GM23338 (cell line): ENCODE measurements at regions not wholly inside any gene's neighbourhood (a gene's known extent, or its start where the extent isn't known, plus 50 kb on each side); places are given as distances from the start of the nearest gene placed in this dataset.

Source experiments
- ATAC-seq: fragments of 200-7000 bp; cut with Tn5 transposase; 3 replicates; pipeline ENCODE4 v1.9.1; 2020
- DNase-seq: peaks from one replicate; pipeline ENCODE4 v3.0.0-alpha.2; 2015; ENCODE audit warnings: low spot score
- H2AFZ ChIP-seq: fragments of 200-600 bp; sonication (generic); 2 replicates; pipeline ENCODE4 v1.8.0; 2016; ENCODE audit warnings: antibody characterized with exemption, mild to moderate bottlenecking, moderate library complexity
- H3F3A ChIP-seq: fragments of 200-600 bp; sonication (generic); replicated peaks from 2 replicates; pipeline ENCODE4 v1.8.0; 2017; ENCODE audit warnings: antibody characterized with exemption, mixed run types, low read depth
- H3K27ac ChIP-seq: fragments of 200-600 bp; sonication (generic); 2 replicates; pipeline ENCODE4 v1.6.1; 2016; ENCODE audit warnings: low read depth
- H3K27me3 ChIP-seq: fragments of 200-600 bp; sonication (generic); 2 replicates; pipeline ENCODE4 v1.8.0; 2016; ENCODE audit warnings: mild to moderate bottlenecking, mixed run types, moderate library complexity; ENCODE audit not compliant: insufficient read depth
- H3K36me3 ChIP-seq: fragments of 200-600 bp; sonication (generic); 2 replicates; pipeline ENCODE4 v1.8.0; 2016; ENCODE audit warnings: mild to moderate bottlenecking; ENCODE audit not compliant: insufficient read depth
- H3K4me1 ChIP-seq: fragments of 200-600 bp; sonication (generic); 2 replicates; pipeline ENCODE4 v1.8.0; 2016; ENCODE audit warnings: mild to moderate bottlenecking, moderate library complexity; ENCODE audit not compliant: insufficient read depth
- H3K4me2 ChIP-seq: fragments of 200-600 bp; sonication (generic); 2 replicates; pipeline ENCODE4 v1.7.1; 2017; ENCODE audit warnings: mixed run types
- H3K4me3 ChIP-seq: fragments of 200-600 bp; sonication (generic); 2 replicates; pipeline ENCODE4 v1.6.1; 2016; ENCODE audit warnings: mixed run types
- H3K79me2 ChIP-seq: fragments of 200-600 bp; sonication (generic); replicated peaks from 2 replicates; pipeline ENCODE4 v1.8.0; 2017; ENCODE audit warnings: mild to moderate bottlenecking; ENCODE audit not compliant: insufficient read depth
- H3K9me2 ChIP-seq: fragments of 200-600 bp; sonication (generic); 2 replicates; pipeline ENCODE4 v1.8.0; 2017; ENCODE audit not compliant: insufficient read depth
- H4K20me1 ChIP-seq: fragments of 200-600 bp; sonication (generic); replicated peaks from 2 replicates; pipeline ENCODE4 v1.8.0; 2017; ENCODE audit warnings: mild to moderate bottlenecking; ENCODE audit not compliant: insufficient read depth
- H3K27ac Mint-ChIP-seq: 2 replicates; pipeline ENCODE4 v1.8.0; 2020; ENCODE audit warnings: inconsistent platforms, mild to moderate bottlenecking, moderate library complexity, mixed read lengths
- H3K27me3 Mint-ChIP-seq: 3 replicates; pipeline ENCODE4 v1.8.0; 2022; ENCODE audit warnings: low read depth, mild to moderate bottlenecking, moderate library complexity, mixed read lengths, inconsistent platforms; ENCODE audit not compliant: insufficient read depth, poor library complexity
- H3K36me3 Mint-ChIP-seq: 3 replicates; pipeline ENCODE4 v1.8.0; 2021; ENCODE audit warnings: low read depth, mild to moderate bottlenecking, inconsistent platforms, moderate library complexity, mixed read lengths
- H3K4me1 Mint-ChIP-seq: 3 replicates; pipeline ENCODE4 v1.8.0; 2020; ENCODE audit warnings: mild to moderate bottlenecking, inconsistent platforms, mixed read lengths
- H3K4me3 Mint-ChIP-seq: 3 replicates; pipeline ENCODE4 v1.8.0; 2021; ENCODE audit warnings: moderate library complexity, mild to moderate bottlenecking, inconsistent platforms, mixed read lengths
- H3K9me3 Mint-ChIP-seq: 3 replicates; pipeline ENCODE4 v1.8.0; 2020; ENCODE audit warnings: moderate library complexity, mild to moderate bottlenecking, inconsistent platforms, mixed read lengths
- CTCF ChIP-seq, 2 experiments: fragments of 200-600 bp in 1 of 2; sonication (generic) in 1 of 2; conservative IDR thresholded peaks; 2 replicates each; pipeline versions ENCODE4 v1.5.1 to v1.6.1; 2016 to 2017; ENCODE audit warnings: antibody characterized with exemption in 2 of 2, low read depth in 2 of 2, mild to moderate bottlenecking in 2 of 2, moderate library complexity in 1 of 2
- NANOG ChIP-seq: IDR thresholded peaks from 2 replicates; pipeline ENCODE4 v1.6.1; 2016; ENCODE audit warnings: antibody characterized with exemption, borderline replicate concordance
- REST ChIP-seq: IDR thresholded peaks from one replicate; pipeline ENCODE4 v1.6.1; 2018; ENCODE audit warnings: antibody characterized with exemption; ENCODE audit not compliant: unreplicated experiment
- STAT1 ChIP-seq: IDR thresholded peaks from one replicate; pipeline ENCODE4 v1.6.1; 2016; ENCODE audit warnings: antibody characterized with exemption; ENCODE audit not compliant: unreplicated experiment
- ZNF331 ChIP-seq: fragments of 250-450 bp; sonication (Bioruptor Pico); IDR thresholded peaks from 2 replicates; pipeline ENCODE4 v1.5.0; 2020; ENCODE audit warnings: low read depth, mild to moderate bottlenecking, moderate library complexity
- TF ChIP-seq, protein P1 (sequence below): IDR thresholded peaks from 2 replicates; pipeline ENCODE4 v1.6.1; 2016; ENCODE audit warnings: antibody characterized with exemption

- H3K36me3 Mint-ChIP-seq = no peaks in the 10 kb centered on the region
These were observed 184.0 kb downstream of the SCG2 start for GRCh38 chr2:223418131-223418530.

More at GRCh38 chr2:223418131-223418530, 184.0 kb downstream of the SCG2 start:
- H3K9me2 ChIP-seq = no peaks in the 10 kb centered on the region
- H3F3A ChIP-seq = no peaks in the 10 kb centered on the region
- no peaks in the 10 kb centered on the region for H3K79me2 ChIP-seq
- DNase-seq (no peak), ATAC-seq (no peak)
- no peak overlapping the region for H2AFZ ChIP-seq
- H3K27ac Mint-ChIP-seq = no peak overlapping the region
- no peaks in the 10 kb centered on the region for H3K4me1 Mint-ChIP-seq
- no peak overlapping the region for H3K4me2 ChIP-seq
- no peaks in the 10 kb centered on the region for H4K20me1 ChIP-seq
- no peaks in the 10 kb centered on the region for H3K27me3 ChIP-seq
- no peaks in the 10 kb centered on the region for H3K4me1 ChIP-seq
- H3K27ac ChIP-seq = no peak overlapping the region
- no peak overlapping the region for H3K4me3 ChIP-seq
- TF ChIP-seq ZNF331 (CRISPR knock-in tag) = no peak
- TF ChIP-seq NANOG = no peak
- TF ChIP-seq STAT1 = no peak
- no peak for TF ChIP-seq CTCF (conservative IDR thresholded peaks at IDR 0.05; ENCODE audit: low read depth in 2 of 2)
- no peak for TF ChIP-seq REST
- TF ChIP-seq, protein P1, sequence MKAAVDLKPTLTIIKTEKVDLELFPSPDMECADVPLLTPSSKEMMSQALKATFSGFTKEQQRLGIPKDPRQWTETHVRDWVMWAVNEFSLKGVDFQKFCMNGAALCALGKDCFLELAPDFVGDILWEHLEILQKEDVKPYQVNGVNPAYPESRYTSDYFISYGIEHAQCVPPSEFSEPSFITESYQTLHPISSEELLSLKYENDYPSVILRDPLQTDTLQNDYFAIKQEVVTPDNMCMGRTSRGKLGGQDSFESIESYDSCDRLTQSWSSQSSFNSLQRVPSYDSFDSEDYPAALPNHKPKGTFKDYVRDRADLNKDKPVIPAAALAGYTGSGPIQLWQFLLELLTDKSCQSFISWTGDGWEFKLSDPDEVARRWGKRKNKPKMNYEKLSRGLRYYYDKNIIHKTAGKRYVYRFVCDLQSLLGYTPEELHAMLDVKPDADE = no peak
- H3K4me3 Mint-ChIP-seq = no peak overlapping the region
- no peaks in the 10 kb centered on the region for H3K27me3 Mint-ChIP-seq
- no peaks in the 10 kb centered on the region; the same call in 2 of the 3 replicates for H3K9me3 Mint-ChIP-seq
- H3K36me3 ChIP-seq = no peaks in the 10 kb centered on the region
